ENCODE measurements at regions not wholly inside any gene's neighbourhood (a gene's known extent, or its start where the extent isn't known, plus 50 kb on each side); places are given as distances from the start of the nearest gene placed in this dataset.

- Histone ChIP-seq H3K9me3 (ENCODE audit: low read depth) (no peaks in the 10 kb centered on the region), H3F3A (ENCODE audit: insufficient read depth) (no peaks in the 10 kb centered on the region), H3K36me3 (ENCODE audit: low read depth) (no peaks in the 10 kb centered on the region), H3K4me1 (ENCODE audit: insufficient read depth) (no peaks in the 10 kb centered on the region), H3K27ac (no peak overlapping the region), H3K9ac (no peak overlapping the region), H3K27me3 (replicated peaks; ENCODE audit: insufficient read depth) (no peaks in the 10 kb centered on the region), H4K20me1 (ENCODE audit: insufficient read depth) (no peaks in the 10 kb centered on the region), H2AFZ (no peak overlapping the region), H3K4me2 (ENCODE audit: unreplicated experiment) (no peak overlapping the region), H3K4me3 (no peak overlapping the region), H3K9me2 (ENCODE audit: insufficient read depth) (no peaks in the 10 kb centered on the region), H3K79me2 (ENCODE audit: insufficient read depth) (no peaks in the 10 kb centered on the region)
- TF ChIP-seq EZH2phosphoT487 (IDR thresholded peaks at IDR 0.05; ENCODE audit: insufficient read depth, low read depth): no peak
- TF ChIP-seq EZH2 (IDR thresholded peaks at IDR 0.05; ENCODE audit: insufficient read depth, poor library complexity, severe bottlenecking): no peak
- no peak for DNase-seq
- WGBS, 2 experiments (ENCODE audit: low coverage in 1 of 2, low lambda C conversion rate in 2 of 2, missing lambda C conversion rate in 2 of 2): 8 to 10% methylated on average over 4 of the region's 4 CpGs
- in situ Hi-C loops (cut with MboI): no loop called here
These were observed 547.7 kb upstream of the LRRTM1 start for GRCh38 chr2:80852079-80852807.

GRCh38 chr2:80830891-80831290, 526.3 kb upstream of the LRRTM1 start:
- H3K4me2 ChIP-seq (ENCODE audit: unreplicated experiment): no peak overlapping the region
- WGBS, 2 experiments (ENCODE audit: low coverage in 1 of 2, low lambda C conversion rate in 2 of 2, missing lambda C conversion rate in 2 of 2): 34 to 35% methylated on average over 5 of the region's 5 CpGs
- no peak overlapping the region for H3K4me3 ChIP-seq
- in situ Hi-C loops (cut with MboI): no loop called here
- no peak overlapping the region for H3K27ac ChIP-seq
- no peaks in the 10 kb centered on the region for H3K27me3 ChIP-seq (replicated peaks; ENCODE audit: insufficient read depth)
- TF ChIP-seq EZH2 (IDR thresholded peaks at IDR 0.05; ENCODE audit: insufficient read depth, poor library complexity, severe bottlenecking): no peak
- TF ChIP-seq EZH2phosphoT487 (IDR thresholded peaks at IDR 0.05; ENCODE audit: insufficient read depth, low read depth): no peak
- H2AFZ ChIP-seq: no peak overlapping the region
- H3K79me2 ChIP-seq (ENCODE audit: insufficient read depth): no peaks in the 10 kb centered on the region
- H3K4me1 ChIP-seq (ENCODE audit: insufficient read depth): no peaks in the 10 kb centered on the region
- H3F3A ChIP-seq (ENCODE audit: insufficient read depth): no peaks in the 10 kb centered on the region
- H3K36me3 ChIP-seq (ENCODE audit: low read depth): no peaks in the 10 kb centered on the region
- no peak for DNase-seq
- H3K9ac ChIP-seq: no peak overlapping the region
- H3K9me2 ChIP-seq (ENCODE audit: insufficient read depth): no peaks in the 10 kb centered on the region
- no peaks in the 10 kb centered on the region for H4K20me1 ChIP-seq (ENCODE audit: insufficient read depth)
- H3K9me3 ChIP-seq (ENCODE audit: low read depth): no peaks in the 10 kb centered on the region

- DNase-seq: no peak
- Histone ChIP-seq H3K4me3 (no peak overlapping the region), H3K27me3 (replicated peaks; ENCODE audit: insufficient read depth) (no peaks in the 10 kb centered on the region), H3K9ac (no peak overlapping the region), H3F3A (ENCODE audit: insufficient read depth) (no peaks in the 10 kb centered on the region), H3K36me3 (ENCODE audit: low read depth) (no peaks in the 10 kb centered on the region), H3K4me2 (ENCODE audit: unreplicated experiment) (no peak overlapping the region), H3K4me1 (ENCODE audit: insufficient read depth) (no peaks in the 10 kb centered on the region), H2AFZ (no peak overlapping the region), H3K9me3 (ENCODE audit: low read depth) (no peaks in the 10 kb centered on the region), H3K79me2 (ENCODE audit: insufficient read depth) (no peaks in the 10 kb centered on the region), H4K20me1 (ENCODE audit: insufficient read depth) (no peaks in the 10 kb centered on the region), H3K27ac (no peak overlapping the region), H3K9me2 (ENCODE audit: insufficient read depth) (no peaks in the 10 kb centered on the region)
- 6 to 10% methylated on average over 4 of the region's 4 CpGs for WGBS, 2 experiments (ENCODE audit: low coverage in 1 of 2, low lambda C conversion rate in 2 of 2, missing lambda C conversion rate in 2 of 2)
- in situ Hi-C loops (cut with MboI): no loop called here
- TF ChIP-seq EZH2 (IDR thresholded peaks at IDR 0.05; ENCODE audit: insufficient read depth, poor library complexity, severe bottlenecking): no peak
- no peak for TF ChIP-seq EZH2phosphoT487 (IDR thresholded peaks at IDR 0.05; ENCODE audit: insufficient read depth, low read depth)
These were observed 518.4 kb upstream of the LRRTM1 start for GRCh38 chr2:80822999-80823398.

GRCh38 chr2:80815259-80815658, 510.7 kb upstream of the LRRTM1 start:
- H3F3A ChIP-seq (ENCODE audit: insufficient read depth): no peaks in the 10 kb centered on the region
- H3K9me2 ChIP-seq (ENCODE audit: insufficient read depth): no peaks in the 10 kb centered on the region
- no peak overlapping the region for H3K27ac ChIP-seq
- no peaks in the 10 kb centered on the region for H3K9me3 ChIP-seq (ENCODE audit: low read depth)
- H3K4me1 ChIP-seq (ENCODE audit: insufficient read depth): no peaks in the 10 kb centered on the region
- H3K9ac ChIP-seq: no peak overlapping the region
- H3K79me2 ChIP-seq (ENCODE audit: insufficient read depth): no peaks in the 10 kb centered on the region
- TF ChIP-seq EZH2phosphoT487 (IDR thresholded peaks at IDR 0.05; ENCODE audit: insufficient read depth, low read depth) (no peak), EZH2 (IDR thresholded peaks at IDR 0.05; ENCODE audit: insufficient read depth, poor library complexity, severe bottlenecking) (no peak)
- no peak for DNase-seq
- H4K20me1 ChIP-seq (ENCODE audit: insufficient read depth): no peaks in the 10 kb centered on the region
- in situ Hi-C loops (cut with MboI): no loop called here
- H2AFZ ChIP-seq: no peak overlapping the region
- no peaks in the 10 kb centered on the region for H3K27me3 ChIP-seq (replicated peaks; ENCODE audit: insufficient read depth)
- no peak overlapping the region for H3K4me2 ChIP-seq (ENCODE audit: unreplicated experiment)
- H3K4me3 ChIP-seq: no peak overlapping the region
- no peaks in the 10 kb centered on the region for H3K36me3 ChIP-seq (ENCODE audit: low read depth)
- WGBS, 2 experiments (ENCODE audit: low coverage in 1 of 2, low lambda C conversion rate in 2 of 2, missing lambda C conversion rate in 2 of 2): 0 to 4% methylated on average over 1 of the region's 1 CpG

Measured in GM23248 (cell line).